ENCODE measurements at regions not wholly inside any gene's neighbourhood (a gene's known extent, or its start where the extent isn't known, plus 50 kb on each side); places are given as distances from the start of the nearest gene placed in this dataset.

- Histone ChIP-seq H3K36me3 (no peaks in the 10 kb centered on the region), H3K4me3 (no peak overlapping the region), H3K4me1 (no peaks in the 10 kb centered on the region), H3K27ac (no peak overlapping the region), H3K27me3 (no peaks in the 10 kb centered on the region), H3K9me3 (no peaks in the 10 kb centered on the region)
- TF ChIP-seq CTCF (IDR thresholded peaks at IDR 0.05), result no peak
- DNase-seq (ENCODE audit: low spot score in 2 of 2), result no peak
- intact Hi-C loops (cut with DNase I), result no loop called here
Measured at GRCh38 chr3:148230473-148230872, 467.2 kb upstream of the AGTR1 start.

- Histone ChIP-seq H3K4me3 (no peak overlapping the region), H3K4me1 (no peaks in the 10 kb centered on the region), H3K27me3 (no peaks in the 10 kb centered on the region), H3K36me3 (no peaks in the 10 kb centered on the region), H3K27ac (no peak overlapping the region), H3K9me3 (no peaks in the 10 kb centered on the region)
- DNase-seq (ENCODE audit: low spot score in 2 of 2), result no peak
- intact Hi-C loops (cut with DNase I), result no loop called here
- no peak for TF ChIP-seq CTCF (IDR thresholded peaks at IDR 0.05)
Measured at GRCh38 chr3:148232389-148232788, 465.3 kb upstream of the AGTR1 start.

- H3K4me3 ChIP-seq, result no peak overlapping the region
- no peaks in the 10 kb centered on the region for H3K4me1 ChIP-seq
- intact Hi-C loops (cut with DNase I), result no loop called here
- H3K36me3 ChIP-seq, result no peaks in the 10 kb centered on the region
- H3K27me3 ChIP-seq, result no peaks in the 10 kb centered on the region
- no peak overlapping the region for H3K27ac ChIP-seq
- no peak for DNase-seq (ENCODE audit: low spot score in 2 of 2)
- no peaks in the 10 kb centered on the region for H3K9me3 ChIP-seq
- TF ChIP-seq CTCF (IDR thresholded peaks at IDR 0.05), result no peak
Measured at GRCh38 chr3:148233403-148233802, 464.3 kb upstream of the AGTR1 start.

- no peak for TF ChIP-seq CTCF (IDR thresholded peaks at IDR 0.05)
- H3K36me3 ChIP-seq, result no peaks in the 10 kb centered on the region
- H3K9me3 ChIP-seq, result no peaks in the 10 kb centered on the region
- H3K27me3 ChIP-seq, result no peaks in the 10 kb centered on the region
- no peak overlapping the region for H3K27ac ChIP-seq
- intact Hi-C loops (cut with DNase I), result no loop called here
- DNase-seq (ENCODE audit: low spot score in 2 of 2), result no peak
- no peak overlapping the region for H3K4me3 ChIP-seq
- H3K4me1 ChIP-seq, result no peaks in the 10 kb centered on the region
Measured at GRCh38 chr3:148234536-148234935, 463.2 kb upstream of the AGTR1 start.

- intact Hi-C loops (cut with DNase I), result no loop called here
- DNase-seq (ENCODE audit: low spot score in 2 of 2), result no peak
Measured at GRCh38 chr3:148235566-148235965, 462.1 kb upstream of the AGTR1 start.

More at GRCh38 chr3:148235566-148235965, 462.1 kb upstream of the AGTR1 start:
- no peaks in the 10 kb centered on the region for H3K4me1 ChIP-seq
- H3K27ac ChIP-seq, result no peak overlapping the region
- TF ChIP-seq CTCF (IDR thresholded peaks at IDR 0.05), result no peak
- no peaks in the 10 kb centered on the region for H3K9me3 ChIP-seq
- no peak overlapping the region for H3K4me3 ChIP-seq
- H3K36me3 ChIP-seq, result no peaks in the 10 kb centered on the region
- no peaks in the 10 kb centered on the region for H3K27me3 ChIP-seq

All from ascending aorta (tissue), 2 donors.